SK-N-SH treated with all-trans-retinoic acid at 6 μM for 48 hours (cell line): ENCODE measurements at regions not wholly inside any gene's neighbourhood (a gene's known extent, or its start where the extent isn't known, plus 50 kb on each side); places are given as distances from the start of the nearest gene placed in this dataset.

ENCODE experiments used
- ATAC-seq: fragments of 200-7000 bp; cut with Tn5 transposase; 3 replicates; pipeline ENCODE4 v1.9.1; 2020; ENCODE audit warnings: mild to moderate bottlenecking, moderate library complexity
- ARNTL ChIP-seq: fragments of 450-650 bp; formaldehyde crosslinking; IDR thresholded peaks from 2 replicates; pipeline ENCODE4 v1.5.0; 2020; ENCODE audit warnings: low read depth, mild to moderate bottlenecking, moderate library complexity, borderline replicate concordance
- BACH2 ChIP-seq: fragments of 250-450 bp; sonication (Bioruptor Pico); IDR thresholded peaks from 2 replicates; pipeline ENCODE4 v1.9.0; 2021; ENCODE audit warnings: mild to moderate bottlenecking, borderline replicate concordance
- CSDC2 ChIP-seq: fragments of 250-450 bp; sonication (Bioruptor Pico); IDR thresholded peaks from 2 replicates; pipeline ENCODE4 v1.5.0; 2020; ENCODE audit warnings: mild to moderate bottlenecking, moderate library complexity
- CSRNP3 ChIP-seq: fragments of 250-450 bp; sonication (Bioruptor Pico); IDR thresholded peaks from 2 replicates; pipeline ENCODE4 v1.5.1; 2021; ENCODE audit warnings: mild to moderate bottlenecking, moderate library complexity
- ESRRG ChIP-seq: fragments of 250-450 bp; sonication (Bioruptor Pico); IDR thresholded peaks from 2 replicates; pipeline ENCODE4 v1.6.1; 2021; ENCODE audit warnings: mild to moderate bottlenecking
- GLIS3 ChIP-seq: fragments of 250-450 bp; sonication (Bioruptor Pico); IDR thresholded peaks from 2 replicates; pipeline ENCODE4 v1.5.0; 2020; ENCODE audit warnings: mild to moderate bottlenecking, moderate library complexity
- ISL1 ChIP-seq: fragments of 250-450 bp; sonication (Bioruptor Pico); IDR thresholded peaks from 2 replicates; pipeline ENCODE4 v2.1.2; 2022; ENCODE audit warnings: mild to moderate bottlenecking, moderate library complexity
- OSR1 ChIP-seq: fragments of 250-450 bp; sonication (Bioruptor Pico); IDR thresholded peaks from 2 replicates; pipeline ENCODE4 v1.8.0; 2022; ENCODE audit warnings: moderate library complexity, mild to moderate bottlenecking, inconsistent platforms
- PATZ1 ChIP-seq: fragments of 250-450 bp; sonication (Bioruptor Pico); IDR thresholded peaks from 2 replicates; pipeline ENCODE4 v1.8.0; 2020; ENCODE audit warnings: mild to moderate bottlenecking, moderate library complexity, borderline replicate concordance
- POU6F1 ChIP-seq: fragments of 250-450 bp; sonication (Bioruptor Pico); IDR thresholded peaks from 2 replicates; pipeline ENCODE4 v1.8.0; 2021; ENCODE audit warnings: low read depth, mild to moderate bottlenecking, moderate library complexity, borderline replicate concordance
- PPARA ChIP-seq: fragments of 250-450 bp; sonication (Bioruptor Pico); IDR thresholded peaks from 2 replicates; pipeline ENCODE4 v1.5.0; 2020; ENCODE audit warnings: mild to moderate bottlenecking, borderline replicate concordance
- RARB ChIP-seq: fragments of 250-450 bp; sonication (Bioruptor Pico); IDR thresholded peaks from 2 replicates; pipeline ENCODE4 v1.8.0; 2021; ENCODE audit warnings: mild to moderate bottlenecking, moderate library complexity
- SNAI2 ChIP-seq: fragments of 250-450 bp; sonication (Bioruptor Pico); IDR thresholded peaks from 2 replicates; pipeline ENCODE4 v1.5.0; 2020; ENCODE audit warnings: mild to moderate bottlenecking, moderate library complexity
- TCF4 ChIP-seq: fragments of 250-450 bp; sonication (Bioruptor Pico); IDR thresholded peaks from 2 replicates; pipeline ENCODE4 v1.8.0; 2021; ENCODE audit warnings: mild to moderate bottlenecking, moderate library complexity, borderline replicate concordance
- TOX ChIP-seq: fragments of 250-450 bp; sonication (Bioruptor Pico); IDR thresholded peaks from 2 replicates; pipeline ENCODE4 v1.8.0; 2021; ENCODE audit warnings: mild to moderate bottlenecking, moderate library complexity, borderline replicate concordance
- TSHZ2 ChIP-seq: fragments of 250-450 bp; sonication (Bioruptor Pico); IDR thresholded peaks from 2 replicates; pipeline ENCODE4 v1.5.0; 2020; ENCODE audit warnings: mild to moderate bottlenecking, moderate library complexity
- ZC3H10 ChIP-seq: fragments of 250-450 bp; sonication (Bioruptor Pico); IDR thresholded peaks from 2 replicates; pipeline ENCODE4 v1.5.1; 2021; ENCODE audit warnings: mild to moderate bottlenecking, moderate library complexity
- ZFP3 ChIP-seq: fragments of 250-450 bp; sonication (Bioruptor Pico); IDR thresholded peaks from 2 replicates; pipeline ENCODE4 v1.5.0; 2020; ENCODE audit warnings: mild to moderate bottlenecking, moderate library complexity
- ZFP30 ChIP-seq: fragments of 450-650 bp; formaldehyde crosslinking; IDR thresholded peaks from 2 replicates; pipeline ENCODE4 v1.5.0; 2022; ENCODE audit warnings: mild to moderate bottlenecking, moderate library complexity
- ZNF565 ChIP-seq: fragments of 450-650 bp; formaldehyde crosslinking; conservative IDR thresholded peaks from 2 replicates; pipeline ENCODE4 v1.5.0; 2020; ENCODE audit warnings: low read depth, mild to moderate bottlenecking, moderate library complexity
- ZNF70 ChIP-seq: fragments of 450-650 bp; formaldehyde crosslinking; IDR thresholded peaks from 2 replicates; pipeline ENCODE4 v1.5.0; 2020; ENCODE audit warnings: mild to moderate bottlenecking, moderate library complexity
- ZNF8 ChIP-seq: fragments of 450-650 bp; formaldehyde crosslinking; IDR thresholded peaks from 2 replicates; pipeline ENCODE4 v1.5.0; 2020; ENCODE audit warnings: mild to moderate bottlenecking, moderate library complexity

- no peak for ATAC-seq
- no peak for TF ChIP-seq PATZ1 (CRISPR knock-in tag)
- TF ChIP-seq ZNF8 (CRISPR knock-in tag) = no peak
- no peak for TF ChIP-seq CSRNP3 (CRISPR knock-in tag)
- TF ChIP-seq ARNTL (CRISPR knock-in tag) = no peak
- TF ChIP-seq ZNF565 (CRISPR knock-in tag) = no peak
- no peak for TF ChIP-seq RARB
- no peak for TF ChIP-seq ZFP30 (CRISPR knock-in tag)
- no peak for TF ChIP-seq ZFP3
- no peak for TF ChIP-seq ZC3H10 (CRISPR knock-in tag)
- no peak for TF ChIP-seq TSHZ2 (CRISPR knock-in tag)
- no peak for TF ChIP-seq ZNF70 (CRISPR knock-in tag)
- no peak for TF ChIP-seq POU6F1 (CRISPR knock-in tag)
- no peak for TF ChIP-seq CSDC2 (CRISPR knock-in tag)
- no peak for TF ChIP-seq TCF4
- TF ChIP-seq ISL1 (CRISPR knock-in tag) = no peak
- TF ChIP-seq BACH2 = no peak
- TF ChIP-seq GLIS3 (CRISPR knock-in tag) = no peak
- TF ChIP-seq TOX (CRISPR knock-in tag) = no peak
These were observed 399.8 kb downstream of the HTR1B start for GRCh38 chr6:77063494-77063893.

GRCh38 chr6:77055711-77056110, 407.6 kb downstream of the HTR1B start:
- no peak for TF ChIP-seq TOX (CRISPR knock-in tag)
- ATAC-seq = no peak

- ATAC-seq = no peak
- TF ChIP-seq OSR1 (CRISPR knock-in tag) = no peak
- no peak for TF ChIP-seq POU6F1 (CRISPR knock-in tag)
- no peak for TF ChIP-seq SNAI2 (CRISPR knock-in tag)
- no peak for TF ChIP-seq ZFP3
- TF ChIP-seq ZNF8 (CRISPR knock-in tag) = no peak
- TF ChIP-seq ZFP30 (CRISPR knock-in tag) = no peak
- no peak for TF ChIP-seq BACH2
- TF ChIP-seq CSDC2 (CRISPR knock-in tag) = no peak
- TF ChIP-seq PATZ1 (CRISPR knock-in tag) = no peak
- no peak for TF ChIP-seq ZNF70 (CRISPR knock-in tag)
- TF ChIP-seq PPARA (CRISPR knock-in tag) = no peak
- TF ChIP-seq ESRRG (CRISPR knock-in tag) = no peak
- no peak for TF ChIP-seq TSHZ2 (CRISPR knock-in tag)
- TF ChIP-seq ZNF565 (CRISPR knock-in tag) = no peak
- no peak for TF ChIP-seq RARB
- TF ChIP-seq ARNTL (CRISPR knock-in tag) = no peak
- TF ChIP-seq TOX (CRISPR knock-in tag) = no peak
These were observed 422.6 kb downstream of the HTR1B start for GRCh38 chr6:77040568-77041195.
